IMR-90 (cell line): ENCODE measurements at regions not wholly inside any gene's neighbourhood (a gene's known extent, or its start where the extent isn't known, plus 50 kb on each side); places are given as distances from the start of the nearest gene placed in this dataset.
A peak's percentile ranks its signal among the peaks of the same experiment; 100 is the strongest.

Source experiments
- ATAC-seq: fragments of 200-7000 bp; cut with Tn5 transposase; 2 replicates; pipeline ENCODE4 v1.9.1; 2020; ENCODE audit warnings: low read depth, mild to moderate bottlenecking, moderate library complexity
- BruUV-seq: library from RNA; stranded (reverse); fragments of 400-500 nt; replicated peaks from 2 replicates; lab custom pipeline; 2021; lab: Mats Ljungman, UMichigan
- CTCF ChIA-PET: fragments of 300-600 bp; formaldehyde crosslinking; extraction: SDS; loops from one replicate; lab custom pipeline; 2021; ENCODE audit warnings: antibody characterized with exemption; lab: Yijun Ruan, JAX
- POLR2A ChIA-PET: fragments of 300-600 bp; sonication (Branson Sonifier 250); formaldehyde crosslinking; loops from one replicate; lab custom pipeline; 2022; ENCODE audit warnings: antibody characterized with exemption; ENCODE audit not compliant: unreplicated experiment; lab: Charles Lee
- DNase-seq: peaks from one replicate; pipeline ENCODE4 v3.0.0; 2013
- H2AFZ ChIP-seq: replicated peaks from 2 replicates; pipeline ENCODE3; 2013; ENCODE audit warnings: low read length, mild to moderate bottlenecking; ENCODE audit not compliant: poor library complexity
- H2AK5ac ChIP-seq: 2 replicates; pipeline ENCODE4 v1.6.1; 2013; ENCODE audit warnings: low read depth, low read length, inconsistent platforms
- H2AK9ac ChIP-seq: replicated peaks from 2 replicates; pipeline ENCODE3; 2013; ENCODE audit warnings: mild to moderate bottlenecking, low read depth, low read length, moderate library complexity; ENCODE audit not compliant: poor library complexity
- H2BK120ac ChIP-seq: 2 replicates; pipeline ENCODE4 v1.6.1; 2013; ENCODE audit warnings: low read depth, low read length, inconsistent platforms
- H2BK15ac ChIP-seq: 3 replicates; pipeline ENCODE4 v1.6.1; 2013; ENCODE audit warnings: low read depth, low read length, inconsistent platforms
- H2BK20ac ChIP-seq: 2 replicates; pipeline ENCODE4 v1.6.1; 2013; ENCODE audit warnings: low read depth, mild to moderate bottlenecking, inconsistent platforms, low read length, moderate library complexity
- H2BK5ac ChIP-seq: 2 replicates; pipeline ENCODE4 v1.6.1; 2013; ENCODE audit warnings: mild to moderate bottlenecking, low read depth, low read length, inconsistent platforms; ENCODE audit not compliant: poor library complexity, severe bottlenecking
- H3K14ac ChIP-seq: replicated peaks from 2 replicates; pipeline ENCODE4 v1.6.1; 2013; ENCODE audit warnings: low read depth, low read length, inconsistent platforms
- H3K18ac ChIP-seq: 2 replicates; pipeline ENCODE4 v1.6.1; 2013; ENCODE audit warnings: low read depth, low read length, control low read depth
- H3K23ac ChIP-seq: 2 replicates; pipeline ENCODE4 v1.6.1; 2013; ENCODE audit warnings: low read depth, low read length, inconsistent platforms
- H3K27ac ChIP-seq: 2 replicates; pipeline ENCODE4 v1.5.1; 2013; ENCODE audit warnings: mild to moderate bottlenecking, control low read depth, low read length; ENCODE audit not compliant: insufficient read depth
- H3K27me3 ChIP-seq: 2 replicates; pipeline ENCODE4 v1.6.1; 2013; ENCODE audit warnings: low read length; ENCODE audit not compliant: control insufficient read depth, insufficient read depth
- H3K36me3 ChIP-seq: 2 replicates; pipeline ENCODE4 v1.6.1; 2013; ENCODE audit warnings: low read length, mixed read lengths; ENCODE audit not compliant: control insufficient read depth, insufficient read depth
- H3K4ac ChIP-seq: 2 replicates; pipeline ENCODE4 v1.6.1; 2013; ENCODE audit warnings: low read depth, low read length, inconsistent platforms
- H3K4me1 ChIP-seq: 2 replicates; pipeline ENCODE4 v1.6.1; 2013; ENCODE audit warnings: low read length, mixed read lengths; ENCODE audit not compliant: control insufficient read depth, insufficient read depth
- H3K4me2 ChIP-seq: 2 replicates; pipeline ENCODE4 v1.6.1; 2013; ENCODE audit warnings: low read depth, mild to moderate bottlenecking, control low read depth, low read length, moderate library complexity
- H3K4me3 ChIP-seq: 2 replicates; pipeline ENCODE4 v1.5.1; 2013; ENCODE audit warnings: low read depth, mild to moderate bottlenecking, control low read depth, low read length, moderate library complexity; ENCODE audit not compliant: insufficient read depth
- H3K56ac ChIP-seq: 2 replicates; pipeline ENCODE4 v1.6.1; 2013; ENCODE audit warnings: low read length, inconsistent platforms; ENCODE audit not compliant: insufficient read depth; ENCODE audit errors: extremely low read depth
- H3K79me1 ChIP-seq, 2 experiments: 2 replicates each; pipeline ENCODE4 v1.6.1; 2013; ENCODE audit warnings: low read length in 2 of 2, inconsistent platforms in 1 of 2, low read depth in 1 of 2
- H3K9ac ChIP-seq: 2 replicates; pipeline ENCODE4 v1.6.1; 2013; ENCODE audit warnings: low read depth, low read length, control low read depth
- H3K9me1 ChIP-seq: 2 replicates; pipeline ENCODE4 v1.6.1; 2013; ENCODE audit warnings: low read length, inconsistent platforms; ENCODE audit not compliant: insufficient read depth
- H3K9me3 ChIP-seq: 2 replicates; pipeline ENCODE4 v1.6.1; 2013; ENCODE audit warnings: low read length; ENCODE audit not compliant: control insufficient read depth, insufficient read depth
- H4K20me1 ChIP-seq: 2 replicates; pipeline ENCODE4 v1.6.1; 2013; ENCODE audit warnings: low read length, inconsistent platforms; ENCODE audit not compliant: insufficient read depth
- H4K5ac ChIP-seq: 2 replicates; pipeline ENCODE4 v1.6.1; 2013; ENCODE audit warnings: mild to moderate bottlenecking, low read depth, low read length, control low read depth
- H4K8ac ChIP-seq, 2 experiments: 2 replicates each; pipeline ENCODE4 v1.6.1; 2013; ENCODE audit warnings: low read depth in 2 of 2, low read length in 2 of 2, control low read depth in 1 of 2, inconsistent platforms in 1 of 2
- H4K91ac ChIP-seq: 2 replicates; pipeline ENCODE4 v1.6.1; 2013; ENCODE audit warnings: low read depth, low read length, inconsistent platforms; ENCODE audit not compliant: insufficient read depth
- BHLHE40 ChIP-seq: fragments of 150-350 bp; IDR thresholded peaks from 2 replicates; pipeline ENCODE4 v1.6.1; 2016; ENCODE audit warnings: mild to moderate bottlenecking, low read depth, low read length
- FOS ChIP-seq: fragments of 150-350 bp; IDR thresholded peaks from 2 replicates; pipeline ENCODE4 v1.6.1; 2016; ENCODE audit warnings: low read depth, low read length
- WGBS, 2 experiments: methylation state at CpG; one replicate each; pipeline versions ENCODE4 v1.1.5 to v1.1.7; 2013; ENCODE audit warnings: missing lambda C conversion rate in 2 of 2; ENCODE audit not compliant: insufficient read length in 1 of 2; ENCODE audit errors: extremely low coverage in 2 of 2; 5-methylcytosine and 5-hydroxymethylcytosine counted together
- dilution Hi-C: fragments of 300-500 bp; cut with HindIII; formaldehyde crosslinking; loops from one replicate; pipeline ENCODE4 v1.14.3; 2018; ENCODE audit warnings: low sequenced_read_pairs; ENCODE audit not compliant: unreplicated experiment
- in situ Hi-C: fragments of 300-500 bp; cut with MboI; formaldehyde crosslinking; loops from 3 replicates; pipeline ENCODE4 v1.14.3; 2019; ENCODE audit warnings: low sequenced_read_pairs, inconsistent platforms, mixed read lengths
- intact Hi-C: fragments of 100-400 bp; cut with micrococcal nuclease; formaldehyde crosslinking; loops from 2 replicates; pipeline ENCODE4 v1.10.0; 2022
- TF ChIP-seq, protein P1 (sequence below): fragments of 150-350 bp; IDR thresholded peaks from 2 replicates; pipeline ENCODE4 v1.6.1; 2017; ENCODE audit warnings: mild to moderate bottlenecking, antibody characterized with exemption, low read length, low read depth

DNA sequence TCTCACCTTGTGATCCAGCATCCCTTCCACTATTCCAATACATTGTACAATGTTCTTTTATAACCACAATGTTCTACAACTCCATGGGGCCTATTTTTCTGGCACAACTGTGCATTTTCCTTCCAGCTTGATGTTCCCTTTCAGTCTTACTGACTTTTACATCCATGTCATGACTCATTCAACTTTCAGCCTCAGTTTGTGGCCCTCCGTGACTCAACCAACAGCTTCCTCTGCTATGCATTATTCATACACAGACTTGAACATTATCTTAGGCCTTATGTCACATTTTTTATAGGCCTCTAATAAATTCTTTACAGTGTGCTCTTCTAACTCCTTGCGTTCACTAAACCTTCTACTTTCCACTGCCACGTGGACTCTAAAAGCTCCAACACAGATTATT is 119.4 kb upstream of the PRMT6 start:
- dilution Hi-C loops (no loop called here), intact Hi-C loops (no loop called here), in situ Hi-C loops (no loop called here)
- Histone ChIP-seq H3K27me3 (no peaks in the 10 kb centered on the region), H3K4ac (no peak overlapping the region), H3K36me3 (no peaks in the 10 kb centered on the region), H3K9ac (no peak overlapping the region), H3K4me1 (no peaks in the 10 kb centered on the region), H2AK5ac (no peak overlapping the region), H3K9me1 (no peaks in the 10 kb centered on the region), H4K91ac (no peak overlapping the region), H3K4me3 (no peak overlapping the region), H2AK9ac (no peak overlapping the region), H3K14ac (no peak overlapping the region), H3K18ac (no peak overlapping the region), H2BK5ac (peak overlapping the region; percentile 54), H4K20me1 (no peaks in the 10 kb centered on the region), H3K79me1 (no peaks in the 10 kb centered on the region), H3K27ac (no peak overlapping the region), H3K9me3 (no peaks in the 10 kb centered on the region), H2BK120ac (no peak overlapping the region), H4K5ac (no peak overlapping the region), H2AFZ (no peak overlapping the region), H3K4me2 (no peak overlapping the region), H2BK20ac (no peak overlapping the region), H2BK15ac (no peak overlapping the region), H3K56ac (no peak overlapping the region), H3K23ac (no peak overlapping the region), H4K8ac (no peak overlapping the region; a peak in 1 of 4 replicates)
- BruUV-seq = no TSS peak
- POLR2A ChIA-PET = no interaction called here
- CTCF ChIA-PET = no interaction called here
- WGBS, 2 experiments = 23% methylated on average over 3 of the region's 3 CpGs; no CpG with 5 or more reads in 1 of the 2 experiments
- DNase-seq (peak; percentile 92), ATAC-seq (peak; percentile 68)
- TF ChIP-seq BHLHE40 (peak; percentile 10; the same call in 1 of the 2 replicates), FOS (peak; percentile 84)
- TF ChIP-seq, protein P1, sequence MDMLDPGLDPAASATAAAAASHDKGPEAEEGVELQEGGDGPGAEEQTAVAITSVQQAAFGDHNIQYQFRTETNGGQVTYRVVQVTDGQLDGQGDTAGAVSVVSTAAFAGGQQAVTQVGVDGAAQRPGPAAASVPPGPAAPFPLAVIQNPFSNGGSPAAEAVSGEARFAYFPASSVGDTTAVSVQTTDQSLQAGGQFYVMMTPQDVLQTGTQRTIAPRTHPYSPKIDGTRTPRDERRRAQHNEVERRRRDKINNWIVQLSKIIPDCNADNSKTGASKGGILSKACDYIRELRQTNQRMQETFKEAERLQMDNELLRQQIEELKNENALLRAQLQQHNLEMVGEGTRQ = no peak
